NCI-H1417 (cell line): ENCODE measurements at regions not wholly inside any gene's neighbourhood (a gene's known extent, or its start where the extent isn't known, plus 50 kb on each side); places are given as distances from the start of the nearest gene placed in this dataset.
"Not testable (repeated sequence)": the region's sequence is repeated elsewhere in the genome, so short reads cannot be mapped to it uniquely, and the experiment has no call there.

Experiments used
- DNase-seq, 3 experiments: peaks; one replicate each; lab custom pipeline; 2025; lab: John Stamatoyannopoulos, UW

DNA sequence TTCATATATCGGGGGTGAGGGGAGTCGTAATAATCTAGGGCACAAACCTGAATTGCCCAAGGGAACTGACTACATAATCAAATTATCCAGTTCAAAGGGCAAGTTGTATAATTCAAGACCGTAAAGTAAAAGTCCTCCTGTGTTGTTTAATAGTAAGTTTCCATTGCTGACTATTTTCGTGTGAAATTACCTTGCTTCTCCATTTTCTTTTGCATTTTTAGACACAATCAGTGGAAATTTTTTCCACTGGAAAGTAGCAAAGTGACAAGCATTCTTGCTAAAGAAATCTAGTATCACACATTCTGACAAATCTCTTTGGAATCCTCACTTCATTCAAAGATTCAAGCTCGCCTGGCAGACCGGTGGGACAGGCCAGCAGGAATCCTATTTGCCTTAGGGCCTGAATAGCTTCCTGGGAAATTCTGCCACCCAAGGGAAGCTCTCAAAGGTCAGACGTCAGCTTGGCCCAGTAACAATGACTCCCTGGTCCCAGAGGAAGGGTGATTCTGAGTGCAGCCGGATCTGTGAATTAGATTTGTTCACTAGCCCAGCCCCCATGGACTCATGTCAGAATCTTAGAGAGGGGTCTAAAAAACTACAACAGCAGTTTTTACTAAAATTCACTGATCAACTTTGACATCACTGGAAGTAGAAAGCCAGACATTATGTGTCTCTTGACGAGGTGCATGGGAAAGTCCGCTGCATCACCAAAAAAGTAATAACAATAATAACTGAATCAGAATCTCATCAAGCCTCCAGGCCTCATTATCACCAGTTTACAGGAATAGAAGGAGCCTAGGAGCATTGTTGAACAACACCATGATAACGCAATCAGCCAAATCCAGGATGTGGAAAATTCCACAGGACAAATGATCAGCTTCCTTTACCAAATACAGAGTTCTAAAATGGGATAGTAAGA is 161.0 kb downstream of the SKIDA1 start:
- no peak for DNase-seq

DNA sequence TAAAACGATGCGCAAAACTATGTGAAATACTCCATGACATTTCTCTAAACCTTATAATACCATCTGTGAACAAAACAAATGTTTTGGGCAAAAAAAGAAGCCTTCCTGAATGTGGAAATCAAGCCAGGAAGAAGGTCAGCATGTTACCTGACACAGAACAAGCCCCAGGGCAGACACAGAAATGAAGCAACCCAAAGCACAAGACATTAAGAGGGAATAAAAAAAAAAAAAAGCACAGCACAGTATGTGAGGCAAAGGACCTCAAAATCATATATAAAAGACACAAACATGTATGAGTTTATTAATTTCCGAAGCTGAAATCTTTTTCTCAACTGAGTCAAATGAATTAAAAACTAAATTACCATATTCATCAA is 161.8 kb downstream of the SKIDA1 start:
- DNase-seq, result no peak

DNA sequence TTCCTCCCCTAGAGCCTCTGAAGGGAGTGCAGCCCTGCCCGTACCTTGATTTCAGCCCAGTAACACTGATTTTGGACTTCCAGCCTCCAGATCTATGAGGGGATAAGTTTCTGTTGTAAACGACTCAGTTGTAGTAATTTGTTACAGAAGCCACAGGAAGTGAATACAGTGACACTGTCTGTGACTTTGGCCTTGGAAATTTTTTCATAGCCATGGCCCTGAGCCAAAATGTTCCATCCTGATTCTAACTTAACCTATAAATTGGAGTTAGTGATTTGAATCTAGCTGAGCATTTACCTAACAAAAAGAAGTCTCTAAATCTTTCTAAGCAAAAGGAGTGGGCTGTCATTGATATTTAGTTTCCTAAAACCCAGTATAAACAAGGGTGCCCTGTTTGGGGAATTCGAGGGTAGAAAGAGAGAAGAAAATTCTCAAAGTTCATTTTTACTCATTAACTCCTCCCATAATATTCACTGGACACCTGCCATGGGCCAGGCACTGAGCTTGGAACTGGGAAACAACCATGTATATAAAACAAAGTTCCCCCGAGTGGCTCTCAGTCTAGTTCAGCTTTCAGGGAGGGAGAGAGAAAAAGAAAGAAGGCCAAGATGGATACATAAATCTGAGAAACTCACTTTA is 162.3 kb downstream of the SKIDA1 start:
- DNase-seq, result no peak

DNA sequence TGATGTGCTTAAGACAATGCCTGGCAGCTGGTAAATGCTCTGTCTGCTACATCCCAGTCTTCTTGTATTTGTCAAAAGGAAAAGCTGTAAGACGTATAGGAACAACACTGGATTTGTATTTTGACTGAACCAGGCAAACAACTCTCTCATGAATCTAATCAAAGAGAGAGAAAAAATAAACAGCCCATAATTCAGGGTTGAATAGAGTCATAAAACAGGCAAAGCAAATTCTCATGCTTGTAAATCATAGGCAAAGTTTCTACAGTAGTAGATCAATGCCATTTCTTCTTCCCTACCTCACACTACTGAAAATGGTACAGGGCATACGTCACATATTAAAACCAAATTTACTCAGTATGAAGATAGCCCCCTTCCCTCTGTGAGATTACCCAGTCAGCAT is 166.3 kb downstream of the SKIDA1 start:
- no peak for DNase-seq

DNA sequence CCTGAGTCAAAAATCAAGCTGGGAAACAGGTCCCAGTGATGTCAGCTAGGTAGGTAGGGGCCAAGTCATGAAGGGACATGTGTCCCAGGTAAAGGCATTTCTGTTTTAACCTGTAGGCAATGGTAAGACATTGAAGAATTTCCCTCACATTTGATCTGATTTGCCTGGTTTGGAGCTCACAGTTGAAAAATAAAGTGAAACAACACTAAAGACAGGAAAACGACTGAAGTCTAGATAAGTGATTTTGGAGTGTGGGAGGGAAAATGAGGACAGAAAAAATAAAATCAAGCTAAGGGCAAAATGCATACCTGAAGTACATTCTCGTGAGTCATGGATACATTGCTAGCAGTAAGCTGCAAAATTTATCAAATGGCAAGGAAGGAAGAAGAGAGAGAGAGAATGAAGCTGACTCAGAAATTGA is 169.9 kb downstream of the SKIDA1 start:
- DNase-seq, result no peak

DNA sequence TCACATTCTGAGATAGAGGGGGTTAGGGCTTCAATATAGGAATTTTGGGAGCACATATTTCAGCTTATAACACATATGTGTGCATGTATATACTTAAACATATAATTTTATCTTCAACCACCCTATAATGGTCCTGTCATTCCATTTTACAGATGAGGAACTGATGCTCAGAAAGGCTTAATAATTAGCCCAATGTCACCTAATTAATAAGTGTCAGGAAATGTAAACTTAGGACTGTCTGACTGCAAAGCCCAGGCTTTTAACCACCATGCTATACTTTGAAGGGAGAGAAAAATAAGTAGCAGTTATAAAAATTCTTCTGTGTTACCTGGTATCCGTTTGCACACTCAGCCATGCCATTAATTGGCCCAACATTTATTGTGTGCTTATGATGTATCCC is 172.6 kb downstream of the SKIDA1 start:
- no peak for DNase-seq

DNA sequence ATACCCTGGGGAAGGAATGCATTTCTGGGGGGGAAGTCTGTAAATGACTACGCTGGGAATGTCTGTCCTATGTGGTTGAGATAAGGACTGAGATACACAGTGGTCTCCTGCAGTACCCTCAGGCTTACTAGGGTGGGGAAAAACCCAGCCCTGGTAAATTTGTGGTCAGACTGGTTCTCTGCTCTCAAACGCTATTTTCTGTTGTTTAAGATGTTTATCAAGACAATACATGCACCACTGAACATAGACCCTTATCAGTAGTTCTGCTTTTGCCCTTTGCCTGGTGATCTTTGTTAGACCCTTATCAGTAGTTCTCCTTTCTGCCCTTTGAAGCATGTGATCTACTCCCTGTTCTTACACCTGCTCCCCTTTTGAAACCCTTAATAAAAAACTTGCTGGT is 173.9 kb downstream of the SKIDA1 start:
- not testable (repeated sequence) for DNase-seq

DNA sequence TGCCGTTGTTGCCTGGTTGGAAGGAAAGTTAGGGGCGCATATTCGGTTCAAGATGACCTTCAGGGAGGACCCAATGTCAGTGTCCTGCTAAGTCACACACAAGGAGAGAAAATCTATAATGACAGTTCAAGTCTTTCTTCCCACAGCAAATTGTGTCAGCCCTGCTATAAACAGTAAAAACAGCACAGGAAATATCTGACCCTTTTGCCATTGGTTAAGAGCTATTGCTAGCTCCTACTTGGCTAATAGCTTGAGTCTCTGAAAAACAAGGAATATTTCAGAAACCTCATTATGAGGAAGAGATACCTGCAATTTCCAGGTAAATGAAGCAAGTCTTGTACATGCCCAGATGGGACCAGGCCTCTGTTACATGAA is 175.6 kb downstream of the SKIDA1 start:
- DNase-seq, result no peak

DNA sequence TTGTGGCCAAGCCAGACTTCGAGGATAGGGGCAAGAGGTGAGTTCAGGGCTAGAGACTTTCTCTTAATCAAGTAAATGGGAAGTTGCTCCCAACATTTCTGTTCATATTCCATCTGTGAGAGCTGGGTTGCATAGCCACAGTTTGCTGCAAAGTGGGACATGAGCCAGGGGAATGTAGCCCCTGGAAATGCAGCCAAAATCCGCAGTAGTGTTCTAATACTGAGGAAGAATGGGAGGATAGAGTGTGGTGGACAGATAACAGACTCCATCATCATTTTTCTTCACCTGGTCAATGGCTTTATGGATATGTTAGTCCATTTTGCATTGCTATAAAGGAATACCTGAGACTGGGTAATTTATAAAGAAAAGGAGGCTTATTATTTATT is 177.7 kb downstream of the SKIDA1 start:
- no peak for DNase-seq

DNA sequence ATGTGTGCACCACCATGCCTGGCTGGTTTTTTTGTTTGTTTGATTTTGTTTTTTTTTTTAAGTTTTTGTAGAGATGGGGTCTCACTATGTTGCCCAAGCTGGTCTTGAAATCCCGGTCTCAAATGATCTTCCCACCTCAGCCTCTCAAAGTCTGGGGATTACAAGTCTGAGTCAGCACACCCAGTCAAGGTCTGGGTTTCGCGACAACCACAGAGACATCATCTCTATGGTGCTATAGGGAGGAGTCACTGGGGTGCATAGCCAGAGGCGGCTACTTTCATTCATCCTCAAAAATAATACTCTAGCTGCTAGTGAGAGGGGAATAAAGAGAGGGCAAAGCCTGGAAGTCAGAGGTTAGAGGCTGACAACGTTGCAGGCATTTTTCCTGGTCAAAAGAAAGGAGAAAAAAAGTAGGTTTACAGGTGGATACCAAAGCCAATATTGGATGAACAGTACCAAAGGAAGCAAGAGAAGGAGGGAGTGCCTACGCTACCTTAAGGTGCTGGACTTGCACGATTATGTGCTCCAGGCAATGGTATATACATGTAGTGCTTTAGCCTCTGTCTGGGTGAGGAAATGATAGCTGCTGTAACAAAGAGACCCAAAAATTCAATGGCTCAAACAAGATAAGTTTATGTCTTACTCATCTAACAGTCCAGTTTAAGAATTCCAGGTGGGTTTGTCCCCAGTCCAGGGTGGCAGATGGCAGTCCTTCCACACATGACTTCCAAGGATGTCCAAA is 178.3 kb downstream of the SKIDA1 start:
- DNase-seq, result no peak

DNA sequence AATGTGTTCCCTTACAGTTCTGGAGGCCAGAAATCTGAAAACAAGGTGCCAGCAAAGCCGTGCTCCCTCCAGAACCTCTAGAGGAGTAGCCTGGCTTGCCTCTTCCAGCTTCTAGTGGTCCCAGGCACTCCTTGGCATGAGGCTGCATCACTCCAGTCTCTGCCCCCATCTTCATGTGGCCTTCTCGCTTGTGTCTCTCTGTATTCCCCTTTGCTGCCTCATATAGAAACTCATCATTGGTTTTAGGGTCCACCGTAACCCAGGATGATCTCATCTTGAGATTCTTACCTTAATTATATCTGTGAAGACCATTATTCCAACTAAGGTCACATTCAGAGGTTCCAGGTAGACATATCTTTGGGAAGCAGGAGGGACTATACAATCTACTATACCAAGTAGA is 182.4 kb downstream of the SKIDA1 start:
- DNase-seq, result no peak

DNA sequence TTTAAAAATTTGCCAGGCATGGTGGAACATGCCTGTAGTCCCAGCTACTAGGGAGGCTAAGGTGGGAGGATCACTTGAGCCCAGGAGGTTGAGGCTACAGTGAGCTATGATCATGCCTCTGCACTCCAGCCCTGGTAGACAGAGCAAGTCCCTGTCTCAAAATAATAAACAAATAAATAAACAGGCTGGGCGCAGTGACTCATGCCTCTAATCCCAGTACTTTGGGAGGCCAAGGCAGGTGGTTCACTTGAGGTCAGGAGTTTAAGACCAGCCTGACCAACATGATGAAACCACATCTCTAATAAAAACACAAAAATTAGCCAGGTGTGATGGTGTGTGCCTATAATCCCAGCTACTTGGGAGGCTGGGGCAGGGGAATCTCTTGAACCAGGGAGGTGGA is 183.0 kb downstream of the SKIDA1 start:
- DNase-seq, result not testable (repeated sequence)

DNA sequence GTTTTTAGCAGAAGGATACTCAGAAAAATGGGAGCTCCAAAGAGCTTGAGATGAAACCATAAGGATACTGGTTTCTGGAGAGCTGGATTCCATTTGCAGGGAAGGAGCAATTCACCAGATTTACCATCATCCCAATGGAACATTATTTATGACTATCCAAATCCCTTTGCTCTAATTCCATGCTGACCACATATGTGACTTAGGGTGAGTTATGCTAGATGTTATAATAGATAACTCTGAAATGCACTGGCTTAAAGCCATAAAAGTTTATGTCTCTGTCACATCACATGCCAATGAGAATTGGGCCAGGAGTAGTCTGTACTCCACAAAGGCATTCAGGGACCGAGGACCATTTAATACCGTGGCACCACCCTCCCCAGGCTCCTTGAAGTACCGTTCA is 185.2 kb downstream of the SKIDA1 start:
- no peak for DNase-seq

DNA sequence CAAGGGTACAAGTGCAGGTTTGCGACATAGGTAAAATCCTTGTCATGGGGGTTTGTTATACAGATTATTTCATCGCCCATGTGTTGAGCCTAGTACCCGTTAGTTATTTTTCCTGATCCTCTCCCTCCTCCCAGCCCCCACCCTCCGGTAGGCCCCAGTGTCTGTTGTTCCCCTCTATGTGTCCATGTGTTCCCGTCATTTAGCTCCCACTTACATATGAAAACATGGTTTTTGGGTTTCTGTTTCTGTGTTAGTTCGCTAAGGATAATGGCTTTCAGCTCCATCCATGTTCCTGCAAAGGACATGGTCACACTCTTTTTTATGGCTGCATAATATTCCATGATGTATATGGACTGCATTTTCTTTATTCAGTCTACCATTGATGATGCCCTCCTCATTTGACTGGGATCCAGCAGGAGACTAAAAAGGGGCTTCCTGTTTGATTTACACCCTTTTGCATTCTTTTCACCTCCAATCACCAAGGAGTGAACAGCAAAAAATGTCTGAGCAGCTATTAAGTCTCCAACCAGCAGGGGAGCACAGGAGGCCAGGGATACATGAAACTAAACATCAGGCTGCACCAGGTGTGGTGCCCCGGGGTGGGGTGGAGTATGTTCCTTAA is 188.2 kb downstream of the SKIDA1 start:
- no peak for DNase-seq

DNA sequence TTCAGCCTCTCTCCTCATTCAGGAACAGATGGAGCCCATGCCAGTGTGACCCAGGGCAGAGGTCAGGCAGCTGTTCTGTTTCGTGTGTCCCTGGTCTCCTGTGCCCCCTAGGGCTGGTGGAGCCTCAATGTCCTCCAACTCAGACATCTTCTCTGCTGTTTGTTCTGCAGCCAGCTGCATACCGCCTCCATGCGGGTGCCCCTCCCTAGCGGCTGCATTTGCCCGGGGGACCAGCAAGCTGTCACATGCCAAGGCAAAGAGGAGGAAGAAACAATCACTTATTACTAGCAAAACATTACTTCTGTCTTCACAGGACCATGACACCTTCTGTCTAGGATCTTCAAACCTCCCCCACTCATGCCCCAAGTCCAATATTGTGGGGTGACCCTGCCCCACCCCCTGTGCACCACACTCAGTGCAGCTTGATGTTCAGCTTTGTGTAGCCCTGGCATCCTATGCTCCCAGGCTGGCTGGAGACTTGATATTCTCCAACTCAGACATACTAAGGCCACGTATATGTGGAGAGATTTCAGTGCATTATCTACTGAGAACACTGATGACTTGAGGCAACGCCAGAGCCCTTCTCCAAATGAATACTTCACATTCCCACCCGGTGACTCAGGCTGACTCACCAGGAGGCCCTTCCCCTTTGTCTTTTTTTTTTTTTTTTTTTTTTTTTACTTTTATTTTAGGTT is 188.9 kb downstream of the SKIDA1 start:
- DNase-seq, result peak in 2 of 3 experiments; percentile 16 to 31

DNA sequence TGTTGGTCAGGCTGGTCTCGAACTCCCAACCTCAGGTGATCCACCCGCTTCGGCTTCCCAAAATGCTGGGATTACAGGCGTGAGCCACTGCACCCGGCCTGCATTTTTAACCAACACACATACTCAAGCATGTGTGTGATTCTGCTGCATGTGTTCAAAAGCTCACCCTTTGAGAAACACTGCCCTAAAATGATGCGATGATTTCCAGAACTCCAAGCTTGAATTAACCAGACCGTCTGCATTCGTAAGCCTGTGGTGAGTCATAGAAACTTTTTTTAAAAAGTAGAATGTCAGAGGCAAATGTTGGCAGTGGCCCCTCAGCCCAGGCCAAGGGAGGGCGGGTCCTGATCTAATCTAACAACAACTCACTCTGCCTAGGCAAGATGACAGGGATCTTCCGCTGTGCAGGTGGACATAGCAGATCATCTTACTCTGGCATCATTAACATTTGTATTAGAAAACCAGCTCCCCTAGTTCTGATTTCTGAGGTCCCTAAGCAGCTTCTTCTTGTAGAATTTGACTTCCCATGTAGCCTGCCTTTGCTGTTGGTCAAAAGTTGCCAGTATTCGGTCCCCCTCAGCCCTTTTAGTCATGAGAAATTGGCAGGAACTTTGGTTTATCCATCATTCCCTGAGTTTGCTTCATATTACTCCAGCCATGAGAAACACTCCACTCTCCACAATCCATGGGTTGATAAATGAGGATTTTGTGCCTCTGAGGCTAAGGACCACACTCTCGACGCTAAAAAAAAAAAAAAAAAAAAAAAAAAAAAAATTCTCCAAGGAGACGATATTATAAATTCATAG is 190.4 kb downstream of the SKIDA1 start:
- no peak for DNase-seq

DNA sequence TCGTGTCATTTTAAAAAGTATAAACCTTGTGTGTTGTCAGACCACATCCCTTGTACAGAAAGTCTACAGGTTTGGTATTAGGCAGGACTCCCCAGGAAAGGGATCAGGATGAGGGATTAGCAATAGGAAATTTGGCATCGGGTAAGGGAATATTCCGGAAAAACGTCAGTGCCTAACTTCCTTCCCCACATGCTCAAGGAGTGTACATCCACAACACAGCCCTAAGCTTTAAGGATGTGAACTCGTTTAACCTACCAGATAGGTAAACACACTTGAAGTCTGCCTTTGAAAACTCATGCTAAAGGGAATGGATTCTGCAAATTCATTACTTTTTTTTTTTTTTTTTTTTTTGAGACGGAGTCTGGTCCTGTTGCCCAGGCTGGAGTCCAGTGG is 194.9 kb downstream of the SKIDA1 start:
- no peak for DNase-seq

DNA sequence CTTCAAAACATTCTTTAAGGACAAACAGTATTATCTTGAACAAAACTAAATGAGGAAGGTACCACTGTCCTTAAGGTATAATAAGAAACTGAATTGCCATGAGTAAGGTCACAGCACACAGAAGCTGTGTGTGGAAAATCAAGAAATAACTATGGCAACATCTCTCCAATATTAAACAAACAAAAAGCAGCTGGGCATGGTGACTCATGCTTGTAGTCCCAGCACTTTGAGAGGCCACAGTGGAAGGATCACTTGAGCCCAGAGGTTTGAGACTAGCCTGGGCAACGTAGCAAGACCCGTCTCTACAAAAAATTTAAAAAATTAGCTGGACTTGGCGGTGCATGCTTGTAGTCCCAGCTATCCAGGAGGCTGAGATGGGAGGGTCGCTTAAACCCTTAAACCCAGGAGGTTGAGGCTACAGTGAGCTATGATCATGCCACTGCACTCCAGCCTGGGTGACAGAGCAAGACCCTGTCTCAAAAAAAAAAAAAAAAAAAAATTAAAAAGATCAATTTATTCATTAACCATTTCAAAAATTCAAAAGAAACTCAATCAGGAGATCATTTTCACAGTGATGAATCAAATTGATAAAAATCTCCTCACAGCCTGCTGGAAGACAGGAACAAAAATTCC is 195.4 kb downstream of the SKIDA1 start:
- peak in 1 of 3 experiments; percentile 16 for DNase-seq

DNA sequence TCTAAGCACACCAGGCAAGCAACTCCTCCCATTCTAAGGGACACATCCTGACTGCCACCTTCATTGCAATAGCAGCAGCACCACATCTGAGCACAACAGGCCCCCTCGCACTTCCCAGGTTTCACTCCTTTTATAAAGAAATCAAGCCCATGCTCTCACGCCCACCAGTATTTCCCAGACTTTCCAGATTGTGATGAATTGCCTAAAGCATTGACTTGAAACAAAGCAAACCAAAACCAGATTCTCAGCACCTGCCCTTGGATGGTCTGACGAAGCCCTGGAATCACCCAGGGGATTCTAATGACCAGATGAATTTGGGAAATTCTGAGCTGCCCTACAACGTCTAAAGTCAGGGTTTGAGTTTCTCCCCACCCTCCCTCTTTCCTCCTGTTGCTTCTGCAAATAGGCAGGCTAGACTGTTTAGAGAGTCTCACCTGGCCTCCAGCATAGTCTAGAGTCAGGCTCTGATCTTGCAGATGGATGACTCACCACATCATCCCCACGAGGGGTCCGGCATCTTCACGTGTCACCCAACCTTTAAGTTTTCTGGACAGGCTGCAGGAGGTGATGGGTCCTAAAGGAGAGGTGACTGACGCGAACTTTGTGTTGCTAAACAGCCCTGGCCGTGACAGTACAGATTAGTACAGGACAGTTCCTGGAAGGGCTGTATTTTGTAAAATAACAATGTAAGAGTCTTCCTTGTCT is 198.0 kb downstream of the SKIDA1 start:
- no peak for DNase-seq
